ENCODE measurements at regions not wholly inside any gene's neighbourhood (a gene's known extent, or its start where the extent isn't known, plus 50 kb on each side); places are given as distances from the start of the nearest gene placed in this dataset.

DNA sequence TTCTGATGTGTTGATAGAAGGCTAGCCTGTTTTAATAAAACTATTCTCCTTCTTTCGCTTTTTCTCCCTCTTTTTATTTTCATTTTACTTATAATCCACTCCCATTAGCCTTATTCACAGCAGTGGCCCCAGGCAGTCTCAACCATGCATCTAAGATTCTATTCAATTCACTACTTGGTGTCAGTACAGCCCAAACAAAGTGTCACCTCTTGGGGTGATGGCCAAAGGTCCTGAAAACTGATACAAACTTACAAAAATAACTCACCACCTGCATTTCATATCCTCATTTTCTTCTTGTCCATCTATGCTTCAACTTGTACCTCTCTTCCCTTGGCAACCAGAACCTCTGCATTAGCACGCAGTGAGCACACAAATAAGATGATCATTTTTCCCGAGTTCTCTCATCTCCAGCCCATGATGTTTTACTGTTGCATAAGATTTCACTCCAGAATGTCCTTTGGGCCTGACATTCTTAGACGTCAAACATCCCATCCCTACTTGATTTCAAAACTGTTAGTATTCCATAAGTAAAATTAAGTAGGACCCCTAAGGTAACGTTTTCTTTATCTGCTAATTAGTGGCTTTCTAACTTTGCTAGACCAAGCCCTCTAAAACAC, 559.3 kb upstream of the TNP1 start:
- H2AFZ ChIP-seq (ENCODE audit: low read depth, low read length), result no peak overlapping the region
- no peak overlapping the region for H3K27ac ChIP-seq (ENCODE audit: low read depth, low read length)
- FAIRE-seq, result no peak

DNA sequence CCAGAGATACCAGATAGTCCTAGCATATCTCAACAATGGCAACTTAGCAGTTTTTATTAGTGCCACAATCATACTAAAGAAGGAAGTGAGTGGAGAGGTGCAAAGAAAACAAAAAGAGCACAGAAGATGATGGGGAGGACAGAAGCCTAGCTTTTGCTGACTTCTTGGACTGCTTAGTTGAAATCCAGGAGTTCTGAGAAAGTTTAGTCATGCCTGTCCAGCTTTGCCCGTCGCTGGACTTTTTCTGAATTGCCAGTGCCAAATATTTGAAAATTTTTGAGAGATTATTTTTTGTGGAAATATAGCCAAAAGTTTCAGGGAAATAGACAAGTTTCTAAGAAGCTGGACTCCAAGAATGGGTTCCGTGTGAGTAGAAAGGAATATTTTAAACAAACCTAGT, 558.7 kb upstream of the TNP1 start:
- DNase-seq (ENCODE audit: low read depth), result no peak
- no peaks in the 10 kb centered on the region for H3K4me1 ChIP-seq (ENCODE audit: insufficient read depth, low read length)
- H3K27ac ChIP-seq (ENCODE audit: low read depth, low read length), result no peak overlapping the region
- TF ChIP-seq EZH2 (IDR thresholded peaks at IDR 0.05; ENCODE audit: insufficient read depth, low read length), result no peak
- TF ChIP-seq, protein P1, sequence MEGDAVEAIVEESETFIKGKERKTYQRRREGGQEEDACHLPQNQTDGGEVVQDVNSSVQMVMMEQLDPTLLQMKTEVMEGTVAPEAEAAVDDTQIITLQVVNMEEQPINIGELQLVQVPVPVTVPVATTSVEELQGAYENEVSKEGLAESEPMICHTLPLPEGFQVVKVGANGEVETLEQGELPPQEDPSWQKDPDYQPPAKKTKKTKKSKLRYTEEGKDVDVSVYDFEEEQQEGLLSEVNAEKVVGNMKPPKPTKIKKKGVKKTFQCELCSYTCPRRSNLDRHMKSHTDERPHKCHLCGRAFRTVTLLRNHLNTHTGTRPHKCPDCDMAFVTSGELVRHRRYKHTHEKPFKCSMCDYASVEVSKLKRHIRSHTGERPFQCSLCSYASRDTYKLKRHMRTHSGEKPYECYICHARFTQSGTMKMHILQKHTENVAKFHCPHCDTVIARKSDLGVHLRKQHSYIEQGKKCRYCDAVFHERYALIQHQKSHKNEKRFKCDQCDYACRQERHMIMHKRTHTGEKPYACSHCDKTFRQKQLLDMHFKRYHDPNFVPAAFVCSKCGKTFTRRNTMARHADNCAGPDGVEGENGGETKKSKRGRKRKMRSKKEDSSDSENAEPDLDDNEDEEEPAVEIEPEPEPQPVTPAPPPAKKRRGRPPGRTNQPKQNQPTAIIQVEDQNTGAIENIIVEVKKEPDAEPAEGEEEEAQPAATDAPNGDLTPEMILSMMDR (IDR thresholded peaks at IDR 0.05; ENCODE audit: insufficient read depth, low read depth, low read length), result no peak
- H3K27me3 ChIP-seq (ENCODE audit: insufficient read depth, low read length), result no peaks in the 10 kb centered on the region
- no peak overlapping the region for H3K4me3 Mint-ChIP-seq (ENCODE audit: unreplicated experiment)
- H3K9me3 ChIP-seq (ENCODE audit: insufficient read depth, low read depth, low read length), result no peaks in the 10 kb centered on the region
- no peak overlapping the region for H2AFZ ChIP-seq (ENCODE audit: low read depth, low read length)
- no peak overlapping the region for H3K4me3 ChIP-seq (ENCODE audit: insufficient read depth, low read depth, low read length)
- H3K36me3 Mint-ChIP-seq (ENCODE audit: low read depth, unreplicated experiment), result no peaks in the 10 kb centered on the region
- H3K27me3 Mint-ChIP-seq (ENCODE audit: low read depth, unreplicated experiment), result no peaks in the 10 kb centered on the region
- H3K9me3 Mint-ChIP-seq (ENCODE audit: unreplicated experiment), result no peaks in the 10 kb centered on the region
- H3K9ac ChIP-seq (ENCODE audit: low read length), result no peak overlapping the region
- H3K27ac Mint-ChIP-seq (ENCODE audit: unreplicated experiment), result peak overlapping the region; percentile 23
- FAIRE-seq, result peak; percentile 76
- no peaks in the 10 kb centered on the region for H4K20me1 ChIP-seq (ENCODE audit: insufficient read depth, low read length)
- no peaks in the 10 kb centered on the region for H3K36me3 ChIP-seq (ENCODE audit: insufficient read depth, low read length)
- H3K79me2 ChIP-seq (ENCODE audit: insufficient read depth, low read length), result no peaks in the 10 kb centered on the region
- H3K4me1 Mint-ChIP-seq (ENCODE audit: low read depth, unreplicated experiment), result peaks cover 14% of the 10 kb centered on the region
- no peak overlapping the region for H3K4me2 ChIP-seq (ENCODE audit: low read length)

More for the DNA sequence above, 559.3 kb upstream of the TNP1 start:
- H3K4me1 ChIP-seq (ENCODE audit: insufficient read depth, low read length), result no peaks in the 10 kb centered on the region
- no peak overlapping the region for H3K4me3 ChIP-seq (ENCODE audit: insufficient read depth, low read depth, low read length)
- no peak for DNase-seq (ENCODE audit: low read depth)
- no peak overlapping the region for H3K9ac ChIP-seq (ENCODE audit: low read length)
- no peaks in the 10 kb centered on the region for H3K79me2 ChIP-seq (ENCODE audit: insufficient read depth, low read length)
- H3K36me3 ChIP-seq (ENCODE audit: insufficient read depth, low read length), result no peaks in the 10 kb centered on the region
- H3K4me2 ChIP-seq (ENCODE audit: low read length), result no peak overlapping the region
- Mint-ChIP-seq H3K4me1 (ENCODE audit: low read depth, unreplicated experiment) (peaks cover 13% of the 10 kb centered on the region), H3K27ac (ENCODE audit: unreplicated experiment) (no peak overlapping the region), H3K4me3 (ENCODE audit: unreplicated experiment) (no peak overlapping the region), H3K9me3 (ENCODE audit: unreplicated experiment) (no peaks in the 10 kb centered on the region), H3K27me3 (ENCODE audit: low read depth, unreplicated experiment) (no peaks in the 10 kb centered on the region), H3K36me3 (ENCODE audit: low read depth, unreplicated experiment) (no peaks in the 10 kb centered on the region)
- H3K9me3 ChIP-seq (ENCODE audit: insufficient read depth, low read depth, low read length), result no peaks in the 10 kb centered on the region
- H3K27me3 ChIP-seq (ENCODE audit: insufficient read depth, low read length), result no peaks in the 10 kb centered on the region
- H4K20me1 ChIP-seq (ENCODE audit: insufficient read depth, low read length), result no peaks in the 10 kb centered on the region
- TF ChIP-seq, protein P1 (IDR thresholded peaks at IDR 0.05; ENCODE audit: insufficient read depth, low read depth, low read length), result no peak
- no peak for TF ChIP-seq EZH2 (IDR thresholded peaks at IDR 0.05; ENCODE audit: insufficient read depth, low read length)

DNA sequence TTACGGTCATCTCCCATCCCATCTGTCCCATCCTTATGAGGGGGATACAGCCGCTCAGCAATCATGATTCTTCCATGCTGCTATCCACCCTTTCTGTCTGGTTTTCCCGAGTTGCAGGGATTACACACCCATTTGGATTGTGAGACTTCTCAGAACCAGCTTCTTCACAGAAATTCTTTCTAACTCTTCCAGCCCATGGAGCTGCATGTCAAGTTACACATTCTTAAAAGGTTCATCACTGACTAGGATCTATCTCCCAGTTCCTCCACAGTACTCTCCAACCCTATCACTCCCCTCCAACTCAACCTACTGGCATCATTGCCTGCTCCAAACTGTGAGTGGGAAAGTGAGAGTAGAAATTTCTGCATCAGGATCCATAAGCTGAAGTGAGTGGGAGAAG, 558.2 kb upstream of the TNP1 start:
- Mint-ChIP-seq H3K4me1 (ENCODE audit: low read depth, unreplicated experiment) (peaks cover 18% of the 10 kb centered on the region), H3K27ac (ENCODE audit: unreplicated experiment) (peak overlapping the region; percentile 67), H3K9me3 (ENCODE audit: unreplicated experiment) (no peaks in the 10 kb centered on the region), H3K27me3 (ENCODE audit: low read depth, unreplicated experiment) (no peaks in the 10 kb centered on the region), H3K4me3 (ENCODE audit: unreplicated experiment) (no peak overlapping the region), H3K36me3 (ENCODE audit: low read depth, unreplicated experiment) (no peaks in the 10 kb centered on the region)
- H3K4me1 ChIP-seq (ENCODE audit: insufficient read depth, low read length), result no peaks in the 10 kb centered on the region
- H3K36me3 ChIP-seq (ENCODE audit: insufficient read depth, low read length), result no peaks in the 10 kb centered on the region
- peak; percentile 76 for FAIRE-seq
- H3K9me3 ChIP-seq (ENCODE audit: insufficient read depth, low read depth, low read length), result no peaks in the 10 kb centered on the region
- DNase-seq (ENCODE audit: low read depth), result peak; percentile 69
- H3K27me3 ChIP-seq (ENCODE audit: insufficient read depth, low read length), result no peaks in the 10 kb centered on the region
- no peaks in the 10 kb centered on the region for H4K20me1 ChIP-seq (ENCODE audit: insufficient read depth, low read length)
- H3K79me2 ChIP-seq (ENCODE audit: insufficient read depth, low read length), result no peaks in the 10 kb centered on the region
- no peak for TF ChIP-seq EZH2 (IDR thresholded peaks at IDR 0.05; ENCODE audit: insufficient read depth, low read length)
- TF ChIP-seq, protein P1 (IDR thresholded peaks at IDR 0.05; ENCODE audit: insufficient read depth, low read depth, low read length), result no peak
- no peak overlapping the region for H2AFZ ChIP-seq (ENCODE audit: low read depth, low read length)
- no peak overlapping the region for H3K4me2 ChIP-seq (ENCODE audit: low read length)
- H3K4me3 ChIP-seq (ENCODE audit: insufficient read depth, low read depth, low read length), result no peak overlapping the region
- H3K27ac ChIP-seq (ENCODE audit: low read depth, low read length), result no peak overlapping the region
- H3K9ac ChIP-seq (ENCODE audit: low read length), result no peak overlapping the region
